ENCODE measurements at regions not wholly inside any gene's neighbourhood (a gene's known extent, or its start where the extent isn't known, plus 50 kb on each side); places are given as distances from the start of the nearest gene placed in this dataset.

- CTCF ChIA-PET, result no interaction called here
- ATAC-seq, result no peak
Measured at GRCh38 chr2:126239320-126239955, 416.5 kb upstream of the GYPC start.

GRCh38 chr2:126241001-126241400 is 415.0 kb upstream of the GYPC start:
- Mint-ChIP-seq H3K27ac (no peak overlapping the region), H3K9me3 (peaks cover 88% of the 10 kb centered on the region), H3K4me3 (no peak overlapping the region), H3K4me1 (no peaks in the 10 kb centered on the region), H3K27me3 (ENCODE audit: low read depth) (peaks cover 3% of the 10 kb centered on the region; the same call in 1 of the 2 replicates), H3K36me3 (peaks cover 67% of the 10 kb centered on the region)
- no peak for DNase-seq (ENCODE audit: low spot score)
- POLR2A ChIA-PET, result no interaction called here
- CTCF ChIA-PET, result interaction anchor here (0.6 kb wide), 1 partner anchor 8 kb away, joined by 4 read pairs; no protein-coding TSS in a partner anchor
- ATAC-seq, result no peak
- TF ChIP-seq ESRRA (CRISPR knock-in tag; IDR thresholded peaks at IDR 0.05; ENCODE audit: borderline replicate concordance), result no peak
- TF ChIP-seq, protein P1, sequence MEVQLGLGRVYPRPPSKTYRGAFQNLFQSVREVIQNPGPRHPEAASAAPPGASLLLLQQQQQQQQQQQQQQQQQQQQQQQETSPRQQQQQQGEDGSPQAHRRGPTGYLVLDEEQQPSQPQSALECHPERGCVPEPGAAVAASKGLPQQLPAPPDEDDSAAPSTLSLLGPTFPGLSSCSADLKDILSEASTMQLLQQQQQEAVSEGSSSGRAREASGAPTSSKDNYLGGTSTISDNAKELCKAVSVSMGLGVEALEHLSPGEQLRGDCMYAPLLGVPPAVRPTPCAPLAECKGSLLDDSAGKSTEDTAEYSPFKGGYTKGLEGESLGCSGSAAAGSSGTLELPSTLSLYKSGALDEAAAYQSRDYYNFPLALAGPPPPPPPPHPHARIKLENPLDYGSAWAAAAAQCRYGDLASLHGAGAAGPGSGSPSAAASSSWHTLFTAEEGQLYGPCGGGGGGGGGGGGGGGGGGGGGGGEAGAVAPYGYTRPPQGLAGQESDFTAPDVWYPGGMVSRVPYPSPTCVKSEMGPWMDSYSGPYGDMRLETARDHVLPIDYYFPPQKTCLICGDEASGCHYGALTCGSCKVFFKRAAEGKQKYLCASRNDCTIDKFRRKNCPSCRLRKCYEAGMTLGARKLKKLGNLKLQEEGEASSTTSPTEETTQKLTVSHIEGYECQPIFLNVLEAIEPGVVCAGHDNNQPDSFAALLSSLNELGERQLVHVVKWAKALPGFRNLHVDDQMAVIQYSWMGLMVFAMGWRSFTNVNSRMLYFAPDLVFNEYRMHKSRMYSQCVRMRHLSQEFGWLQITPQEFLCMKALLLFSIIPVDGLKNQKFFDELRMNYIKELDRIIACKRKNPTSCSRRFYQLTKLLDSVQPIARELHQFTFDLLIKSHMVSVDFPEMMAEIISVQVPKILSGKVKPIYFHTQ (CRISPR knock-in tag; IDR thresholded peaks at IDR 0.05), result no peak
- TF ChIP-seq ZNF425 (CRISPR knock-in tag; conservative IDR thresholded peaks at IDR 0.05), result no peak
- no peak for TF ChIP-seq MYBL2 (CRISPR knock-in tag; IDR thresholded peaks at IDR 0.05)
- no peak for TF ChIP-seq RORB (CRISPR knock-in tag; IDR thresholded peaks at IDR 0.05)
- no peak for TF ChIP-seq ZNF671 (CRISPR knock-in tag; IDR thresholded peaks at IDR 0.05)
- no peak for TF ChIP-seq ZNF263 (CRISPR knock-in tag; IDR thresholded peaks at IDR 0.05; ENCODE audit: low read depth)
- no peak for TF ChIP-seq GRHL2 (CRISPR knock-in tag; IDR thresholded peaks at IDR 0.05; ENCODE audit: insufficient replicate concordance, severe bottlenecking)
- TF ChIP-seq ETV6 (CRISPR knock-in tag; IDR thresholded peaks at IDR 0.05), result no peak
- no peak for TF ChIP-seq TCF7 (CRISPR knock-in tag; IDR thresholded peaks at IDR 0.05; ENCODE audit: low read depth)
- no peak for TF ChIP-seq ZBTB21 (CRISPR knock-in tag; IDR thresholded peaks at IDR 0.05; ENCODE audit: borderline replicate concordance)
- no peak for TF ChIP-seq ERG (CRISPR knock-in tag; IDR thresholded peaks at IDR 0.05)
- no peak for TF ChIP-seq ZNF423 (CRISPR knock-in tag; IDR thresholded peaks at IDR 0.05)
- no peak for TF ChIP-seq TEAD4 (CRISPR knock-in tag; IDR thresholded peaks at IDR 0.05)
- TF ChIP-seq, protein P2, sequence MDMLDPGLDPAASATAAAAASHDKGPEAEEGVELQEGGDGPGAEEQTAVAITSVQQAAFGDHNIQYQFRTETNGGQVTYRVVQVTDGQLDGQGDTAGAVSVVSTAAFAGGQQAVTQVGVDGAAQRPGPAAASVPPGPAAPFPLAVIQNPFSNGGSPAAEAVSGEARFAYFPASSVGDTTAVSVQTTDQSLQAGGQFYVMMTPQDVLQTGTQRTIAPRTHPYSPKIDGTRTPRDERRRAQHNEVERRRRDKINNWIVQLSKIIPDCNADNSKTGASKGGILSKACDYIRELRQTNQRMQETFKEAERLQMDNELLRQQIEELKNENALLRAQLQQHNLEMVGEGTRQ (CRISPR knock-in tag; IDR thresholded peaks at IDR 0.05), result no peak
- no peak for TF ChIP-seq ZNF232 (CRISPR knock-in tag; IDR thresholded peaks at IDR 0.05)
- TF ChIP-seq, protein P3, sequence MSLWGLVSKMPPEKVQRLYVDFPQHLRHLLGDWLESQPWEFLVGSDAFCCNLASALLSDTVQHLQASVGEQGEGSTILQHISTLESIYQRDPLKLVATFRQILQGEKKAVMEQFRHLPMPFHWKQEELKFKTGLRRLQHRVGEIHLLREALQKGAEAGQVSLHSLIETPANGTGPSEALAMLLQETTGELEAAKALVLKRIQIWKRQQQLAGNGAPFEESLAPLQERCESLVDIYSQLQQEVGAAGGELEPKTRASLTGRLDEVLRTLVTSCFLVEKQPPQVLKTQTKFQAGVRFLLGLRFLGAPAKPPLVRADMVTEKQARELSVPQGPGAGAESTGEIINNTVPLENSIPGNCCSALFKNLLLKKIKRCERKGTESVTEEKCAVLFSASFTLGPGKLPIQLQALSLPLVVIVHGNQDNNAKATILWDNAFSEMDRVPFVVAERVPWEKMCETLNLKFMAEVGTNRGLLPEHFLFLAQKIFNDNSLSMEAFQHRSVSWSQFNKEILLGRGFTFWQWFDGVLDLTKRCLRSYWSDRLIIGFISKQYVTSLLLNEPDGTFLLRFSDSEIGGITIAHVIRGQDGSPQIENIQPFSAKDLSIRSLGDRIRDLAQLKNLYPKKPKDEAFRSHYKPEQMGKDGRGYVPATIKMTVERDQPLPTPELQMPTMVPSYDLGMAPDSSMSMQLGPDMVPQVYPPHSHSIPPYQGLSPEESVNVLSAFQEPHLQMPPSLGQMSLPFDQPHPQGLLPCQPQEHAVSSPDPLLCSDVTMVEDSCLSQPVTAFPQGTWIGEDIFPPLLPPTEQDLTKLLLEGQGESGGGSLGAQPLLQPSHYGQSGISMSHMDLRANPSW (CRISPR knock-in tag; conservative IDR thresholded peaks at IDR 0.05; ENCODE audit: low read depth), result no peak
- TF ChIP-seq FOXP1 (CRISPR knock-in tag; IDR thresholded peaks at IDR 0.05; ENCODE audit: borderline replicate concordance), result no peak

More at GRCh38 chr2:126239320-126239955, 416.5 kb upstream of the GYPC start:
- POLR2A ChIA-PET, result no interaction called here
- H3K4me3 Mint-ChIP-seq, result no peak overlapping the region
- peaks cover 91% of the 10 kb centered on the region for H3K9me3 Mint-ChIP-seq
- DNase-seq (ENCODE audit: low spot score), result no peak
- peaks cover 3% of the 10 kb centered on the region; the same call in 1 of the 2 replicates for H3K27me3 Mint-ChIP-seq (ENCODE audit: low read depth)
- H3K36me3 Mint-ChIP-seq, result peaks cover 70% of the 10 kb centered on the region
- no peaks in the 10 kb centered on the region for H3K4me1 Mint-ChIP-seq
- no peak for TF ChIP-seq ZNF396 (CRISPR knock-in tag; IDR thresholded peaks at IDR 0.05; ENCODE audit: borderline replicate concordance)
- no peak for TF ChIP-seq IRF1 (CRISPR knock-in tag; IDR thresholded peaks at IDR 0.05)
- no peak for TF ChIP-seq JUN (CRISPR knock-in tag; IDR thresholded peaks at IDR 0.05)
- H3K27ac Mint-ChIP-seq, result no peak overlapping the region

Data from WTC11 (cell line).